Stimulated activated naive CD4-positive, alpha-beta T cell (primary cell): ENCODE measurements at regions not wholly inside any gene's neighbourhood (a gene's known extent, or its start where the extent isn't known, plus 50 kb on each side); places are given as distances from the start of the nearest gene placed in this dataset.
"Not testable (repeated sequence)": the region's sequence is repeated elsewhere in the genome, so short reads cannot be mapped to it uniquely, and the experiment has no call there.

Experiments
- DNase-seq, 6 experiments: peaks; one replicate each; lab custom pipeline; 2025; lab: John Stamatoyannopoulos, UW

DNA sequence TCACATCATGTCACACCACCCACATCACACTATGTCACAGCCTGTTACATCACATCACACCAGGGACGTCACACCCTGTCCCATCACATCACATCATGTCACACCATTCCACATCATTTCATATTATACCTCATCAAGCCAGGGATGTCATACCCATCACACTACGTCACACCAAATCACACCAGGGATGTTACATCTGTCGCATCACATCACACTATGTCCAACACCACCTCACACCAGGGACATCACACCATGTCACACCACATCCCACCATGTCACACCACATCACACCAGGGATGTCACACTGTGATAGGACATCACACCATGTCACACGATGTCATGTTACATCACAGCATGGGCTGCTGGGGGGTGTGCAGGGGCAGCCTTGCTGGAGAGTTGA lies 110.6 kb downstream of the TMEM121 start:
- DNase-seq: no peak

DNA sequence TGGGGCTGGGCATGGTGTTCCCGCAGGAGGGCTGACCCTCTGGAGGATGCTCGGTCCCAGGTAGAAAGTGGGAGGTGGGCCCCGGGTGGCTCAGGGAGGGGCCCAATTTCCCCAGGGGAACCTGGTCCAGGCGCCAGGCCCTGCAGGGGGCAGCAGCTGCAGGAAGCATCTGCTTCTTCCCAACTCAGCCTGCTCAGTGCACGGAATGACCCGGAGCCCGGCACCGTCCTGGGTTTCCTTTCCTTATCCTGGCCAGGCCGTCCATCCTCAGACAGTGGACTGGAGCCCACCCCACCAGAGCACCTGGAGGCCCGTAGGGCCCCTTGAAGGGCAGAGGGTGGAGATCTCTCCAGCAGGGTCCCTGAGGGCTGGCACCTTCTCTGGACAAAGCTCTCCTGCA lies 111.0 kb downstream of the TMEM121 start:
- not testable (repeated sequence) for DNase-seq

DNA sequence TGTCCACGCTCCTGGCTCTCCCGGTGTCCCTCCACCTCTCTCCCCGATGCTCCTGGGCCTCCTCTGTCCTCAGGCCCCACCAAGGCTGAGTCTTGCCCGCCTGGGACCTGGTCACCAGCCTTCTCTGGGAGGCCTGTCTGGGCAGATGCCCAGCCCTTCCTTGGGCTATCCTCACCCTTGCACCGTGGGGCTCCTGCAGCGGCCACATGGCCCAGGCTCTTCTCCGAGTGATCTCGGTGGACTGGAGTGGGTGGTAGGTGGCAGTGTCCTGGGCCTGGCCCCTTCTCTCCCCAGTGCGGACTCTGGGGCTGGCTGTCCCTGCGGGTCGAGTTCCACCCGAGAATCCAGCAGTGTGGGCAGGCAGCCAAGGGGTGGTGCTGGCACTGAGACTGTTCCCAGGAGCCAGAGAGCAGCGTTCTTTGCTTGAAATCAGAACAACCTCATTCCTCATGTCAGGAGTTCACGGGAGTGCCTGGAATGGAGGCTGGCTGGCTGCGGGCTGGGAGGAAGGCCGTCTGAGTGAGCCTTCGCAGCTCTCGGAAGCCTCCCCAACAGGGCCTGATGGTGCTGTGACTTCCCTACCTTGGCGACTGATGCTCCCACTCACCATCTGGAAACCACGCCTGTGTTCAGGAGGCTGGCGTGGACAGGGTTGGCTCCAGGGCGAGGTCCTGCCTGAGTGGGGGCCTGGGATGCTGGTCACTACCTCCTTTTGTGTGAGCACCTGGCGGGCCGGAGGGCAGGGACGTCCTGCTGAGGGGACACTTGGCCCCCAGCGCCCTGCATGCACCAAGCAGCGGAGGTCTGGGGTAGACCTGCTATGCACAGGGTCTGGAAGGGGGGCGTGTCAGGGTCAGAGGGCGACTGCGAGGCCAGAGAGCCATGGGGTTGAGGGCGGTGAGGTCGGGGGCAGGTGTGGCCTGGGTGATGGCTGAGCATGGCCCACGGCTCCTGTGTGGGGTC lies 113.9 kb downstream of the TMEM121 start:
- DNase-seq: not testable (repeated sequence)

- no peak for DNase-seq
These were observed 114.9 kb downstream of the TMEM121 start for GRCh38 chr14:105641075-105641937.

- not testable (repeated sequence) for DNase-seq
These were observed 115.6 kb downstream of the TMEM121 start for GRCh38 chr14:105641951-105642350.

- DNase-seq: not testable (repeated sequence)
These were observed 116.1 kb downstream of the TMEM121 start for GRCh38 chr14:105642486-105642885.

DNA sequence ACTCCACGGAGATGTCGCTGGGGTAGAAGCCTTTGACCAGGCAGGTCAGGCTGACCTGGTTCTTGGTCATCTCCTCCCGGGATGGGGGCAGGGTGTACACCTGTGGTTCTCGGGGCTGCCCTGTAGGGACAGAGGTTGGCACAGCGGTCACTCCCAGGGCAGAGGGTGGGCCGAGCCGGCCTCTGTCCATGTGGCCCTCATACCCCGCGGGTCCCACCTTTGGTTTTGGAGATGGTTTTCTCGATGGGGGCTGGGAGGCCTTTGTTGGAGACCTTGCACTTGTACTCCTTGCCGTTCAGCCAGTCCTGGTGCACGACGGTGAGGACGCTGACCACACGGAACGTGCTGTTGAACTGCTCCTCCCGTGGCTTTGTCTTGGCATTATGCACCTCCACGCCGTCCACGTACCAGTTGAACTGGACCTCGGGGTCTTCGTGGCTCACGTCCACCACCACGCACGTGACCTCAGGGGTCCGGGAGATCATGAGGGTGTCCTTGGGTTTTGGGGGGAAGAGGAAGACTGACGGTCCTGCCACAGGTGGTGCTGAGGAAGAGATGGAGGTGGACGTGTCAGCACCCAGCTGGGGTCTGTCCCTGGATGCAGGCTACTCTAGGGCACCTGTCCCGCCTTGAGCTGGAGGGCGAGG lies 117.1 kb downstream of the TMEM121 start:
- not testable (repeated sequence) for DNase-seq

DNA sequence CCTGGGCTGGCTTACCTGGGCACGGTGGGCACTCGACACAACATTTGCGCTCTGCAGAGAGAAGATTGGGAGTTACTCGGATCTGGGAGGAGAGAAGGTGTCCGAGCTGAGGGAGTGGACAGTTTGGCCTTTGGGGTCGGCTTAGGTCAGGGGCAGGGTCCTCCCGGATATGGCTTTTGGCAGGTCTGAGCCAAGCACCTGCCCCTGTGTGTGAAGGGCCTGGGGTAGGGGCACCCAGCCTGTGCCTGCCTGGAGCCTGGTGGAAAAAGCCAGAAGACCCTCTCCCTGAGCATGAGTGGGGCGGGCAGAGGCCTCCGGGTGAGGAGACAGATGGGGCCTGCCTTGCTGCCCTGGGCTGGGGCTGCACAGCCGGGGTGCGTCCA lies 117.7 kb downstream of the TMEM121 start:
- not testable (repeated sequence) for DNase-seq

- DNase-seq: not testable (repeated sequence)
These were observed 118.1 kb downstream of the TMEM121 start for GRCh38 chr14:105644457-105644856.

DNA sequence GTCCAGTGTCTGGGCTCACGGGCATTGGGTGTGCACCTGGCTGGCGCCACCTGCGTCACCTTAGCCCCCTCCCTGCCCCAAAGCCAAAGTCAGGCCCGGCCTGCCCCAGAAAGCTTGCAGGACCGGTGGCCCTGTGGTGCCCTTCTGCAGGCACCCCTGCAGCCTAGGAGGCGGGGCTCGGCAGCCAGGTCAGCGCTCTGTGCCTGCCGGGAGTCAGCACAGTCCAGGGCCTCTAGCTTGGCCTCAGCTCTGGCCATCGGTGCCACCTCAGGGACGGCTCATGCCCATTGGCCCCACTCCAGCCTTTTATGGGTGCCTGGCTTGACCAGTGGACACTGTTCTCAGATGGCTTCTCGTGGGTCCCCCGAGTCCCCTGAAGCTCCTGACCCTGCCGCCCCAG lies 118.5 kb downstream of the TMEM121 start:
- DNase-seq: not testable (repeated sequence)

GRCh38 chr14:105645389-105645788 lies 119.0 kb downstream of the TMEM121 start:
- not testable (repeated sequence) for DNase-seq

- no peak for DNase-seq
These were observed 119.8 kb downstream of the TMEM121 start for GRCh38 chr14:105646175-105646574.

DNA sequence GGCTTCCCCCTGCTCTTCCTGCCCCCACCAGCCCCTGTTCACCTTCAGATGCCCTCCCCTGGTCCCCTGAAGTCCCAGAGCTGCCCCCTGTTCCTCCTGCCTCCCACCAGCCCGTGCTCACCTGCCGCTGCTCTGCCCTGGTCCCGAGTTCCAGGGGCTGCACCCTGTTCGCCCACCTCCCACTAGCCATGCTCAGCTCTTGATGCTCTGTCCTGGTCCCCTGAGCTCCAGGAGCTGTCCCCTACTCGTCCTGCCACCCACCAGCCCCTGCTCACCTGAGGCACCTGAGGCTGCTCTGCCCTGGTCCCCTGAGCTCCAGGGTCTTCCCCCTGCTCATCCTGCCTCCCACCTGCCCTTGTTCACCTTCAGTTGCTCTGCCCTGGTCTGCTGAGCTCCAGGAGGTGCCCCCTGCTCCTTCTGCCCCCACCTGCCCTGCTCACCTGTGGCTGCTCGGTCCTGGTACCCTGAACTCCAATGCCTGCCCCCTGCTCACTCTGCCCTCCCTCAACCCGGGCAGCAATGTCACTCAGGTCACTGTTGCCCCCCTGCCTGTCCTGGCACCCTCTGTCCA lies 120.4 kb downstream of the TMEM121 start:
- not testable (repeated sequence) for DNase-seq

GRCh38 chr14:105647426-105647783 lies 121.0 kb downstream of the TMEM121 start:
- DNase-seq: not testable (repeated sequence)

- DNase-seq: no peak
These were observed 121.6 kb downstream of the TMEM121 start for GRCh38 chr14:105647784-105648608.

DNA sequence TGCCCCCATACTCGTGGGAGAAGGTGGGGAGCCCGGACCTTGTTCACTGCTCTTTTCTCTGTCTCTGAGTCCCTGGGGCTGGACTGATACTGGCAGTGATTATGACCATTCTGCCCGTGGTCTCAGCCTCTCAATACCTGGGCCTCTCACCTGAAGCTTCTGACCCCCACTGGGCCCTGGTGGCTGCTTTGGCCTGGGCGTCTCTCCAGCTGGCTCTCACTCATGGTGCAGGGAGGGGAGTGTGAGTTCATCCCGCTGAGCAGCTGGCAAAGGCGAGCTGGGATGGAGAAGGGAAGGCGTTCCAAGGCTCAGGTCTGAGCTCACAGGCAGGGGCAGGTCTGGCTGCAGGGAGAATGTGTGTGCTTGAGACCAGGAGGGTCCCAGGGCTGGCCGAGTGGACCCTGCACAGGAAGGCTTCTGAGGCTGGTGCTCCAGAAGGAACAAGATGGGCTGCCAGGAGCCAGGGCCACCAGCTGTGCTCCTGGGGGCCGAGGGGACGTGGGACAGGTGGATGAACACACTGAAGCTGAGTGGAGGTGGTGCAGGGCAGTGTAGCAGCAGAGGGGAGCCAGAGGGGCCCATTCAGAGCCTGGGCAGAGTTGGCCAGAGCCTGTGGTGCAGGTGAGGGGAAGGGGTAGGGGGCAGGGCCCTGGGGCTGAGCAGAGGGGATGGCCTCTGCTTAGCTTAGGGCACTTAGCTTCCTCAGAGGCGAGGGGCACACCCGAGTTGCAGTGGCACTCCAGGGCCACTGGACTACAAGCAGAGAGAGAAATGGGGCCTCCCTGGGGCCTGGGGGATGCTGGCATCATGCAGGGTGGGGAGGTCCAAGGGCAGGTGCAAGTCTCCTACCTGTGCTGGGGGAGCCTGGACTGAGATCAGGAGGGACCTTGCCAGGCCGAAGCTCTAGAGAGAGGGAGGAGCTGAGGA lies 122.5 kb downstream of the TMEM121 start:
- DNase-seq: not testable (repeated sequence)

- not testable (repeated sequence) for DNase-seq
These were observed 125.9 kb downstream of the TMEM121 start for GRCh38 chr14:105652317-105652716.

- DNase-seq: not testable (repeated sequence)
These were observed 127.5 kb downstream of the TMEM121 start for GRCh38 chr14:105653921-105654320.

DNA sequence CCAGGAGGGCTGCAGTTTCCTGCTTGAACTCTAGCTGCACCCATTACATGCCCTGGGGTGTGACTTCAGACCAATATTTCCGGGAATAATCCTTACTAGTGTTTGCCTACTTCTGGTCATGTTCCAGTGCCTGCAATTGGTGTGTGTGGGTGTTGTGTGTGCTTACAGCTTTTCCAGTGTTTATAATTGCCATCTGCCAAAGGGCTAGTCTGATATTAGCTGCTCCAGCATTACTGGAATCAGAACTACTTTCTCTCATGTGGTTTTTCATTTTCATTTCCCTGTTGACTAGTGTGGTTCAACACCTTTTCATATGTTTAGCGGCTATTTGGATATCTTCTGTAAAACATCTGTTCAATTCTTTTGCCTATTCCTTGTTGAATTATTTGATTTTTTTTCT lies 132.9 kb downstream of the TMEM121 start:
- DNase-seq: not testable (repeated sequence)
